SK-N-SH treated with all-trans-retinoic acid at 6 μM for 48 hours (cell line): ENCODE measurements at regions not wholly inside any gene's neighbourhood (a gene's known extent, or its start where the extent isn't known, plus 50 kb on each side); places are given as distances from the start of the nearest gene placed in this dataset.

ENCODE experiments used
- ATAC-seq: fragments of 200-7000 bp; cut with Tn5 transposase; 3 replicates; pipeline ENCODE4 v1.9.1; 2020; ENCODE audit warnings: mild to moderate bottlenecking, moderate library complexity
- ARNTL ChIP-seq: fragments of 450-650 bp; formaldehyde crosslinking; IDR thresholded peaks from 2 replicates; pipeline ENCODE4 v1.5.0; 2020; ENCODE audit warnings: low read depth, mild to moderate bottlenecking, moderate library complexity, borderline replicate concordance
- CSDC2 ChIP-seq: fragments of 250-450 bp; sonication (Bioruptor Pico); IDR thresholded peaks from 2 replicates; pipeline ENCODE4 v1.5.0; 2020; ENCODE audit warnings: mild to moderate bottlenecking, moderate library complexity
- ESRRG ChIP-seq: fragments of 250-450 bp; sonication (Bioruptor Pico); IDR thresholded peaks from 2 replicates; pipeline ENCODE4 v1.6.1; 2021; ENCODE audit warnings: mild to moderate bottlenecking
- GLIS3 ChIP-seq: fragments of 250-450 bp; sonication (Bioruptor Pico); IDR thresholded peaks from 2 replicates; pipeline ENCODE4 v1.5.0; 2020; ENCODE audit warnings: mild to moderate bottlenecking, moderate library complexity
- ISL1 ChIP-seq: fragments of 250-450 bp; sonication (Bioruptor Pico); IDR thresholded peaks from 2 replicates; pipeline ENCODE4 v2.1.2; 2022; ENCODE audit warnings: mild to moderate bottlenecking, moderate library complexity
- OSR1 ChIP-seq: fragments of 250-450 bp; sonication (Bioruptor Pico); IDR thresholded peaks from 2 replicates; pipeline ENCODE4 v1.8.0; 2022; ENCODE audit warnings: moderate library complexity, mild to moderate bottlenecking, inconsistent platforms
- RARB ChIP-seq: fragments of 250-450 bp; sonication (Bioruptor Pico); IDR thresholded peaks from 2 replicates; pipeline ENCODE4 v1.8.0; 2021; ENCODE audit warnings: mild to moderate bottlenecking, moderate library complexity
- TCF4 ChIP-seq: fragments of 250-450 bp; sonication (Bioruptor Pico); IDR thresholded peaks from 2 replicates; pipeline ENCODE4 v1.8.0; 2021; ENCODE audit warnings: mild to moderate bottlenecking, moderate library complexity, borderline replicate concordance
- TOX ChIP-seq: fragments of 250-450 bp; sonication (Bioruptor Pico); IDR thresholded peaks from 2 replicates; pipeline ENCODE4 v1.8.0; 2021; ENCODE audit warnings: mild to moderate bottlenecking, moderate library complexity, borderline replicate concordance
- ZC3H10 ChIP-seq: fragments of 250-450 bp; sonication (Bioruptor Pico); IDR thresholded peaks from 2 replicates; pipeline ENCODE4 v1.5.1; 2021; ENCODE audit warnings: mild to moderate bottlenecking, moderate library complexity
- ZFP3 ChIP-seq: fragments of 250-450 bp; sonication (Bioruptor Pico); IDR thresholded peaks from 2 replicates; pipeline ENCODE4 v1.5.0; 2020; ENCODE audit warnings: mild to moderate bottlenecking, moderate library complexity
- ZFP30 ChIP-seq: fragments of 450-650 bp; formaldehyde crosslinking; IDR thresholded peaks from 2 replicates; pipeline ENCODE4 v1.5.0; 2022; ENCODE audit warnings: mild to moderate bottlenecking, moderate library complexity
- ZNF565 ChIP-seq: fragments of 450-650 bp; formaldehyde crosslinking; conservative IDR thresholded peaks from 2 replicates; pipeline ENCODE4 v1.5.0; 2020; ENCODE audit warnings: low read depth, mild to moderate bottlenecking, moderate library complexity
- ZNF70 ChIP-seq: fragments of 450-650 bp; formaldehyde crosslinking; IDR thresholded peaks from 2 replicates; pipeline ENCODE4 v1.5.0; 2020; ENCODE audit warnings: mild to moderate bottlenecking, moderate library complexity
- ZNF8 ChIP-seq: fragments of 450-650 bp; formaldehyde crosslinking; IDR thresholded peaks from 2 replicates; pipeline ENCODE4 v1.5.0; 2020; ENCODE audit warnings: mild to moderate bottlenecking, moderate library complexity
- TF ChIP-seq, protein P1 (sequence below): fragments of 250-450 bp; sonication (Bioruptor Pico); IDR thresholded peaks from 2 replicates; pipeline ENCODE4 v1.5.0; 2020; ENCODE audit warnings: mild to moderate bottlenecking, moderate library complexity
- TF ChIP-seq, protein P2 (sequence below): fragments of 250-450 bp; sonication (Bioruptor Pico); IDR thresholded peaks from 2 replicates; pipeline ENCODE4 v1.5.1; 2020; ENCODE audit warnings: low read depth, mild to moderate bottlenecking, moderate library complexity
- TF ChIP-seq, protein P3 (sequence below): fragments of 250-450 bp; sonication (Bioruptor Pico); IDR thresholded peaks from 2 replicates; pipeline ENCODE4 v1.5.1; 2021; ENCODE audit warnings: mild to moderate bottlenecking, moderate library complexity
- TF ChIP-seq, protein P4 (sequence below): fragments of 250-450 bp; sonication (Bioruptor Pico); IDR thresholded peaks from 2 replicates; pipeline ENCODE4 v1.8.0; 2021; ENCODE audit warnings: low read depth, mild to moderate bottlenecking, moderate library complexity, borderline replicate concordance

DNA sequence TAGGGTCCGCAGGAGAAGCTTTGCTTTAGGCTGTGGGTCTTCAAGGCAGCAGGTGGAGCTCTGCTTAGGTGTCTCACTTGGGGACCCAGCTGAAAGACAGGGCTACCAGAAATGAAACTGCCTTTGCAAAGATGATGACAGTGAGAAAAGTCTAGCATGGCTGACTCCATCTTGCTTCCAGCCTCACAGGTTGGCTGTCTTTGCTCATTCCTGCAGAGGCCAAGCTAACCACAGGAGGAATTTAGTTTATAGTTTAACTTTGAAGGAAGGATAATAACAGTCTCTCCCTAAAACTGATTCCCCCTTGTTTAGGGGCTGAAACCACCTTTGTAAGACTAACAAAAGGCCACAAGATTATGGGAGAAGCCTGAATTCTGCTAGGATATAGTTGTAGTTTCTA, 252.4 kb downstream of the UQCRFS1 start:
- peak; percentile 70; the same call in 1 of the 2 replicates for TF ChIP-seq CSDC2 (CRISPR knock-in tag)
- TF ChIP-seq RARB: no peak
- TF ChIP-seq, all 23 proteins: peak for 1
- no peak for ATAC-seq

DNA sequence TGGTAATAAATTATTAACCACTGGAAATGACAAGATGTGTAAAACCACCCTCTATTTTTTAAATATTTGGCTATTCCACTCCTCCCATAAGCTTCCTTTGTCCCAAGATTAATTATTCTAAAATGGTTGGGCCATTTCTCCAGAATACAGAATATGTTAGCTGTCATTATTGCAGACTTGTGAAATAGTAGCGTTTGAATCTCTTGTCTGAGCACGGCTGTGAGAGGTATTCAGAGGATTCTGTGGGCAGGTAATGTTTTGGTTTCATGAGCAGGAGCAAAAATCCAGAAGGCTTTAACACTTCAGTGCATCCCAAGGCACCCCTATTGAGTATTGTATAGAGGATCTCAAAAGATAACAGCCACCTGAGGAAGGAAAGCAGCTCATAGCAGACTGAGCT, 256.0 kb downstream of the UQCRFS1 start:
- TF ChIP-seq, protein P1, sequence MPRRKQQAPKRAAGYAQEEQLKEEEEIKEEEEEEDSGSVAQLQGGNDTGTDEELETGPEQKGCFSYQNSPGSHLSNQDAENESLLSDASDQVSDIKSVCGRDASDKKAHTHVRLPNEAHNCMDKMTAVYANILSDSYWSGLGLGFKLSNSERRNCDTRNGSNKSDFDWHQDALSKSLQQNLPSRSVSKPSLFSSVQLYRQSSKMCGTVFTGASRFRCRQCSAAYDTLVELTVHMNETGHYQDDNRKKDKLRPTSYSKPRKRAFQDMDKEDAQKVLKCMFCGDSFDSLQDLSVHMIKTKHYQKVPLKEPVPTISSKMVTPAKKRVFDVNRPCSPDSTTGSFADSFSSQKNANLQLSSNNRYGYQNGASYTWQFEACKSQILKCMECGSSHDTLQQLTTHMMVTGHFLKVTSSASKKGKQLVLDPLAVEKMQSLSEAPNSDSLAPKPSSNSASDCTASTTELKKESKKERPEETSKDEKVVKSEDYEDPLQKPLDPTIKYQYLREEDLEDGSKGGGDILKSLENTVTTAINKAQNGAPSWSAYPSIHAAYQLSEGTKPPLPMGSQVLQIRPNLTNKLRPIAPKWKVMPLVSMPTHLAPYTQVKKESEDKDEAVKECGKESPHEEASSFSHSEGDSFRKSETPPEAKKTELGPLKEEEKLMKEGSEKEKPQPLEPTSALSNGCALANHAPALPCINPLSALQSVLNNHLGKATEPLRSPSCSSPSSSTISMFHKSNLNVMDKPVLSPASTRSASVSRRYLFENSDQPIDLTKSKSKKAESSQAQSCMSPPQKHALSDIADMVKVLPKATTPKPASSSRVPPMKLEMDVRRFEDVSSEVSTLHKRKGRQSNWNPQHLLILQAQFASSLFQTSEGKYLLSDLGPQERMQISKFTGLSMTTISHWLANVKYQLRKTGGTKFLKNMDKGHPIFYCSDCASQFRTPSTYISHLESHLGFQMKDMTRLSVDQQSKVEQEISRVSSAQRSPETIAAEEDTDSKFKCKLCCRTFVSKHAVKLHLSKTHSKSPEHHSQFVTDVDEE (CRISPR knock-in tag): no peak
- TF ChIP-seq ZC3H10 (no peak), ZNF565 (no peak), OSR1 (CRISPR knock-in tag) (no peak), ZFP30 (no peak), TCF4 (CRISPR knock-in tag) (no peak), GLIS3 (CRISPR knock-in tag) (no peak)
- TF ChIP-seq, all 23 proteins: peak for 0
- ATAC-seq: no peak

DNA sequence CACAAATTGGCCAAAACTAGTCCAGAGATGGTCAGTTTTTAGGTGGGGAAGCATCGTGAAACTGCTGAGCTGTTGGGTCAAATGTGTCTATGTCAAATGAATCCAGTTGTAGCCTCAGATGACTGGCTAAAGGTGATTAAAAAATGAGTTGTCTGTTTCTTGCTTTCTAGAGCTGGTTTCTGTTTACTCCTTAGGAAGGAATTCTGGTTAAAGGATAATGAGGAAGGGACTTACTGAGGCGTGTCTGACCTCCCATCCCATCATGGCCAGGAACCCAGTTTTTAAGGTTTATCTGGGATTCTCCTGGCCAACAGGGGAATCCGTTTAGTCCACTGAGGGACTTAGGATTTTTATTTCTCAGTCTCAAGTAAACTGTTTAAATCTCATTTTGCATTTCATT, 256.5 kb downstream of the UQCRFS1 start:
- no peak for TF ChIP-seq CSDC2 (CRISPR knock-in tag)
- TF ChIP-seq ZFP3 (CRISPR knock-in tag): no peak
- TF ChIP-seq ZNF565: no peak
- TF ChIP-seq ESRRG: no peak
- no peak for TF ChIP-seq ZNF8 (CRISPR knock-in tag)
- TF ChIP-seq ISL1 (CRISPR knock-in tag): no peak
- no peak for TF ChIP-seq ZC3H10
- TF ChIP-seq TOX: no peak
- no peak for TF ChIP-seq TCF4 (CRISPR knock-in tag)
- TF ChIP-seq OSR1 (CRISPR knock-in tag): no peak

DNA sequence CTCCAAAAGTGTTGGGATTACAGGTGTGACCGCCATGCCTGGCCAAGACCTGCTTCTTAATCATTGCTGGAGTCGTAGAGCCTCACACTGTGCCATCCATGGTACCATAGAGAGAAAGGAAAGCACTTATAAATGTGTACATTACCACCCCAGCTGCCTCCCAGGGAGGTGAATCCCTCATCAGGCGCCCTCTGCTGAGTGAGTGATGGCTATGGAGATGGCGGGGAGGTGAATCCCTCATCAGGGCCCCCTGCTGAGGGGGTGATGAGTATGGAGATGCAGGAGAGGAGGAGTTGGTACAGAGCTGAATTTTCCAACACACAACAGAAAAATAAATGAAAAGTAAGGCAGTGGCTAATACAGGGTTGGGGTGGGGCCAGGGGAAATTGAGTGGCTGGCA, 263.4 kb downstream of the UQCRFS1 start:
- ATAC-seq: no peak
- TF ChIP-seq ZNF8 (CRISPR knock-in tag) (no peak), TOX (no peak), ZNF70 (no peak), ZNF565 (no peak), ZFP3 (CRISPR knock-in tag) (no peak), ZFP30 (no peak), RARB (no peak), ARNTL (no peak), TCF4 (CRISPR knock-in tag) (no peak)
- TF ChIP-seq, protein P2, sequence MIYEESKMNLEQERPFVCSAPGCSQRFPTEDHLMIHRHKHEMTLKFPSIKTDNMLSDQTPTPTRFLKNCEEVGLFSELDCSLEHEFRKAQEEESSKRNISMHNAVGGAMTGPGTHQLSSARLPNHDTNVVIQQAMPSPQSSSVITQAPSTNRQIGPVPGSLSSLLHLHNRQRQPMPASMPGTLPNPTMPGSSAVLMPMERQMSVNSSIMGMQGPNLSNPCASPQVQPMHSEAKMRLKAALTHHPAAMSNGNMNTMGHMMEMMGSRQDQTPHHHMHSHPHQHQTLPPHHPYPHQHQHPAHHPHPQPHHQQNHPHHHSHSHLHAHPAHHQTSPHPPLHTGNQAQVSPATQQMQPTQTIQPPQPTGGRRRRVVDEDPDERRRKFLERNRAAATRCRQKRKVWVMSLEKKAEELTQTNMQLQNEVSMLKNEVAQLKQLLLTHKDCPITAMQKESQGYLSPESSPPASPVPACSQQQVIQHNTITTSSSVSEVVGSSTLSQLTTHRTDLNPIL (CRISPR knock-in tag): no peak
- TF ChIP-seq, protein P3, sequence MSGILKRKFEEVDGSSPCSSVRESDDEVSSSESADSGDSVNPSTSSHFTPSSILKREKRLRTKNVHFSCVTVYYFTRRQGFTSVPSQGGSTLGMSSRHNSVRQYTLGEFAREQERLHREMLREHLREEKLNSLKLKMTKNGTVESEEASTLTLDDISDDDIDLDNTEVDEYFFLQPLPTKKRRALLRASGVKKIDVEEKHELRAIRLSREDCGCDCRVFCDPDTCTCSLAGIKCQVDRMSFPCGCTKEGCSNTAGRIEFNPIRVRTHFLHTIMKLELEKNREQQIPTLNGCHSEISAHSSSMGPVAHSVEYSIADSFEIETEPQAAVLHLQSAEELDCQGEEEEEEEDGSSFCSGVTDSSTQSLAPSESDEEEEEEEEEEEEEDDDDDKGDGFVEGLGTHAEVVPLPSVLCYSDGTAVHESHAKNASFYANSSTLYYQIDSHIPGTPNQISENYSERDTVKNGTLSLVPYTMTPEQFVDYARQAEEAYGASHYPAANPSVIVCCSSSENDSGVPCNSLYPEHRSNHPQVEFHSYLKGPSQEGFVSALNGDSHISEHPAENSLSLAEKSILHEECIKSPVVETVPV (CRISPR knock-in tag): no peak
- TF ChIP-seq, protein P4, sequence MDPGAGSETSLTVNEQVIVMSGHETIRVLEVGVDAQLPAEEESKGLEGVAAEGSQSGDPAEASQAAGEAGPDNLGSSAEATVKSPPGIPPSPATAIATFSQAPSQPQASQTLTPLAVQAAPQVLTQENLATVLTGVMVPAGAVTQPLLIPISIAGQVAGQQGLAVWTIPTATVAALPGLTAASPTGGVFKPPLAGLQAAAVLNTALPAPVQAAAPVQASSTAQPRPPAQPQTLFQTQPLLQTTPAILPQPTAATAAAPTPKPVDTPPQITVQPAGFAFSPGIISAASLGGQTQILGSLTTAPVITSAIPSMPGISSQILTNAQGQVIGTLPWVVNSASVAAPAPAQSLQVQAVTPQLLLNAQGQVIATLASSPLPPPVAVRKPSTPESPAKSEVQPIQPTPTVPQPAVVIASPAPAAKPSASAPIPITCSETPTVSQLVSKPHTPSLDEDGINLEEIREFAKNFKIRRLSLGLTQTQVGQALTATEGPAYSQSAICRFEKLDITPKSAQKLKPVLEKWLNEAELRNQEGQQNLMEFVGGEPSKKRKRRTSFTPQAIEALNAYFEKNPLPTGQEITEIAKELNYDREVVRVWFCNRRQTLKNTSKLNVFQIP: no peak
- TF ChIP-seq, protein P1 (CRISPR knock-in tag): no peak

More for the DNA sequence above, 256.5 kb downstream of the UQCRFS1 start:
- ATAC-seq: no peak
